GM21381 (cell line): ENCODE measurements at regions not wholly inside any gene's neighbourhood (a gene's known extent, or its start where the extent isn't known, plus 50 kb on each side); places are given as distances from the start of the nearest gene placed in this dataset.

Experiments
- ATAC-seq: cut with Tn5 transposase; IDR thresholded peaks from one replicate; pipeline ENCODE4 v1.9.1; 2021; ENCODE audit warnings: mild to moderate bottlenecking, moderate library complexity; ENCODE audit not compliant: unreplicated experiment

GRCh38 chr22:34877506-34877905 lies 188.5 kb upstream of the ISX start:
- ATAC-seq: no peak

GRCh38 chr22:34878171-34878570 lies 187.8 kb upstream of the ISX start:
- no peak for ATAC-seq

- no peak for ATAC-seq
These were observed 187.0 kb upstream of the ISX start for GRCh38 chr22:34879001-34879400.

GRCh38 chr22:34880662-34881061 lies 185.3 kb upstream of the ISX start:
- ATAC-seq: no peak

GRCh38 chr22:34881453-34881852 lies 184.5 kb upstream of the ISX start:
- no peak for ATAC-seq

- no peak for ATAC-seq
These were observed 180.1 kb upstream of the ISX start for GRCh38 chr22:34885852-34886251.

GRCh38 chr22:34886391-34886790 lies 179.6 kb upstream of the ISX start:
- no peak for ATAC-seq

- ATAC-seq: no peak
These were observed 179.1 kb upstream of the ISX start for GRCh38 chr22:34886812-34887211.

- ATAC-seq: no peak
These were observed 168.8 kb upstream of the ISX start for GRCh38 chr22:34897126-34897525.

- ATAC-seq: no peak
These were observed 163.6 kb upstream of the ISX start for GRCh38 chr22:34902335-34902734.

- ATAC-seq: no peak
These were observed 162.5 kb upstream of the ISX start for GRCh38 chr22:34903416-34903815.

- no peak for ATAC-seq
These were observed 161.5 kb upstream of the ISX start for GRCh38 chr22:34904486-34904885.

- no peak for ATAC-seq
These were observed 152.1 kb upstream of the ISX start for GRCh38 chr22:34913826-34914225.

GRCh38 chr22:34914846-34915245 lies 151.1 kb upstream of the ISX start:
- no peak for ATAC-seq

- ATAC-seq: no peak
These were observed 148.7 kb upstream of the ISX start for GRCh38 chr22:34917239-34917638.

GRCh38 chr22:34931026-34931425 lies 134.9 kb upstream of the ISX start:
- no peak for ATAC-seq

- no peak for ATAC-seq
These were observed 131.7 kb upstream of the ISX start for GRCh38 chr22:34934261-34934660.

- no peak for ATAC-seq
These were observed 122.1 kb upstream of the ISX start for GRCh38 chr22:34943830-34944229.

- ATAC-seq: no peak
These were observed 119.5 kb upstream of the ISX start for GRCh38 chr22:34946339-34946985.

GRCh38 chr22:34950489-34950888 lies 115.5 kb upstream of the ISX start:
- no peak for ATAC-seq

GRCh38 chr22:34951212-34951611 lies 114.7 kb upstream of the ISX start:
- no peak for ATAC-seq

GRCh38 chr22:34960005-34960404 lies 106.0 kb upstream of the ISX start:
- ATAC-seq: no peak

GRCh38 chr22:34966980-34967565 lies 98.9 kb upstream of the ISX start:
- no peak for ATAC-seq
